GM19240 (cell line): ENCODE measurements at regions not wholly inside any gene's neighbourhood (a gene's known extent, or its start where the extent isn't known, plus 50 kb on each side); places are given as distances from the start of the nearest gene placed in this dataset.

Experiments
- DNase-seq: peaks from one replicate; pipeline ENCODE4 v3.0.0; 2011; ENCODE audit warnings: low spot score; ENCODE audit not compliant: insufficient read length

GRCh38 chr7:49367072-49367471 lies 406.4 kb upstream of the VWC2 start:
- no peak for DNase-seq

- no peak for DNase-seq
Measured at GRCh38 chr7:49371771-49372170, 401.7 kb upstream of the VWC2 start.

GRCh38 chr7:49376817-49377375 lies 396.5 kb upstream of the VWC2 start:
- DNase-seq: no peak

- DNase-seq: no peak
Measured at GRCh38 chr7:49386792-49387191, 386.6 kb upstream of the VWC2 start.

- DNase-seq: no peak
Measured at GRCh38 chr7:49389871-49390479, 383.5 kb upstream of the VWC2 start.

- DNase-seq: no peak
Measured at GRCh38 chr7:49396229-49396628, 377.2 kb upstream of the VWC2 start.

GRCh38 chr7:49397750-49398149 lies 375.7 kb upstream of the VWC2 start:
- DNase-seq: no peak

GRCh38 chr7:49398236-49398635 lies 375.2 kb upstream of the VWC2 start:
- DNase-seq: no peak

- DNase-seq: no peak
Measured at GRCh38 chr7:49398746-49399145, 374.7 kb upstream of the VWC2 start.

- no peak for DNase-seq
Measured at GRCh38 chr7:49400891-49401550, 372.4 kb upstream of the VWC2 start.

- no peak for DNase-seq
Measured at GRCh38 chr7:49403844-49404243, 369.6 kb upstream of the VWC2 start.

GRCh38 chr7:49407205-49407604 lies 366.2 kb upstream of the VWC2 start:
- no peak for DNase-seq

- DNase-seq: no peak
Measured at GRCh38 chr7:49417034-49417433, 356.4 kb upstream of the VWC2 start.

GRCh38 chr7:49418963-49419362 lies 354.5 kb upstream of the VWC2 start:
- DNase-seq: no peak

- DNase-seq: no peak
Measured at GRCh38 chr7:49422564-49422963, 350.9 kb upstream of the VWC2 start.

GRCh38 chr7:49424109-49424508 lies 349.3 kb upstream of the VWC2 start:
- no peak for DNase-seq

GRCh38 chr7:49425277-49425818 lies 348.1 kb upstream of the VWC2 start:
- no peak for DNase-seq

GRCh38 chr7:49432254-49432653 lies 341.2 kb upstream of the VWC2 start:
- no peak for DNase-seq

- no peak for DNase-seq
Measured at GRCh38 chr7:49433794-49434193, 339.6 kb upstream of the VWC2 start.

GRCh38 chr7:49434846-49435245 lies 338.6 kb upstream of the VWC2 start:
- no peak for DNase-seq

- no peak for DNase-seq
Measured at GRCh38 chr7:49438281-49438680, 335.2 kb upstream of the VWC2 start.

GRCh38 chr7:49443515-49443914 lies 329.9 kb upstream of the VWC2 start:
- DNase-seq: no peak

GRCh38 chr7:49453486-49453885 lies 320.0 kb upstream of the VWC2 start:
- DNase-seq: no peak
